ENCODE measurements at regions not wholly inside any gene's neighbourhood (a gene's known extent, or its start where the extent isn't known, plus 50 kb on each side); places are given as distances from the start of the nearest gene placed in this dataset.
"Not testable (repeated sequence)": the region's sequence is repeated elsewhere in the genome, so short reads cannot be mapped to it uniquely, and the experiment has no call there.

- 80 to 81% methylated on average over 1 of the region's 1 CpG for WGBS, 2 donors
- Histone ChIP-seq H3K4me3 (no peak overlapping the region), H3K9me3 (no peaks in the 10 kb centered on the region), H3K27me3 (no peaks in the 10 kb centered on the region), H3K36me3 (no peaks in the 10 kb centered on the region), H3K27ac (no peak overlapping the region), H3K4me1 (no peaks in the 10 kb centered on the region)
- DNase-seq (ENCODE audit: low spot score in 2 of 2): no peak
- TF ChIP-seq EP300 (IDR thresholded peaks at IDR 0.05): no peak
- no peak for TF ChIP-seq POLR2A (IDR thresholded peaks at IDR 0.05)
- no peak for TF ChIP-seq CTCF (IDR thresholded peaks at IDR 0.05)
Measured at GRCh38 chr6:60687085-60687484, 1598.9 kb downstream of the KHDRBS2 start.

GRCh38 chr6:60681806-60682205 is 1604.2 kb downstream of the KHDRBS2 start:
- Histone ChIP-seq H3K4me3 (no peak overlapping the region), H3K27ac (no peak overlapping the region), H3K36me3 (no peaks in the 10 kb centered on the region), H3K4me1 (no peaks in the 10 kb centered on the region), H3K27me3 (no peaks in the 10 kb centered on the region), H3K9me3 (no peaks in the 10 kb centered on the region)
- TF ChIP-seq POLR2A (IDR thresholded peaks at IDR 0.05) (no peak), CTCF (IDR thresholded peaks at IDR 0.05) (no peak), EP300 (IDR thresholded peaks at IDR 0.05) (no peak)
- DNase-seq (ENCODE audit: low spot score in 2 of 2): no peak

GRCh38 chr6:60679175-60679574 is 1606.8 kb downstream of the KHDRBS2 start:
- H3K4me1 ChIP-seq: no peaks in the 10 kb centered on the region
- H3K27me3 ChIP-seq: no peaks in the 10 kb centered on the region
- no peak for DNase-seq (ENCODE audit: low spot score in 2 of 2)
- TF ChIP-seq EP300 (IDR thresholded peaks at IDR 0.05) (no peak), CTCF (IDR thresholded peaks at IDR 0.05) (no peak), POLR2A (IDR thresholded peaks at IDR 0.05) (no peak)
- H3K4me3 ChIP-seq: no peak overlapping the region
- no peak overlapping the region for H3K27ac ChIP-seq
- no peaks in the 10 kb centered on the region for H3K36me3 ChIP-seq
- peaks cover 0 to 4% (median 0%) of the 10 kb centered on the region in 4 donors for H3K9me3 ChIP-seq
- 68 to 71% methylated on average over 2 of the region's 2 CpGs for WGBS, 2 donors

GRCh38 chr6:60671369-60671768 is 1614.7 kb downstream of the KHDRBS2 start:
- H3K4me3 ChIP-seq: no peak overlapping the region
- DNase-seq (ENCODE audit: low spot score in 2 of 2): no peak
- TF ChIP-seq EP300 (IDR thresholded peaks at IDR 0.05): no peak
- TF ChIP-seq POLR2A (IDR thresholded peaks at IDR 0.05): no peak
- peaks cover 0 to 4% (median 0%) of the 10 kb centered on the region in 4 donors for H3K9me3 ChIP-seq
- H3K27ac ChIP-seq: no peak overlapping the region
- H3K4me1 ChIP-seq: no peaks in the 10 kb centered on the region
- no peaks in the 10 kb centered on the region for H3K27me3 ChIP-seq
- H3K36me3 ChIP-seq: no peaks in the 10 kb centered on the region

GRCh38 chr6:60670036-60670435 is 1616.0 kb downstream of the KHDRBS2 start:
- Histone ChIP-seq H3K4me3 (no peak overlapping the region), H3K27me3 (no peaks in the 10 kb centered on the region), H3K4me1 (no peaks in the 10 kb centered on the region), H3K36me3 (no peaks in the 10 kb centered on the region), H3K9me3 (peaks cover 0 to under 1% (median 0%) of the 10 kb centered on the region in 4 donors), H3K27ac (no peak overlapping the region)
- no peak for TF ChIP-seq EP300 (IDR thresholded peaks at IDR 0.05)
- no peak for TF ChIP-seq POLR2A (IDR thresholded peaks at IDR 0.05)
- no peak for TF ChIP-seq CTCF (IDR thresholded peaks at IDR 0.05)
- DNase-seq (ENCODE audit: low spot score in 2 of 2): no peak

GRCh38 chr6:60668428-60668827 is 1617.6 kb downstream of the KHDRBS2 start:
- H3K27me3 ChIP-seq: no peaks in the 10 kb centered on the region
- 61 to 67% methylated on average over 1 of the region's 1 CpG for WGBS, 2 donors
- H3K9me3 ChIP-seq: peaks cover 0 to 9% (median 0%) of the 10 kb centered on the region in 4 donors
- no peak for DNase-seq (ENCODE audit: low spot score in 2 of 2)
- H3K27ac ChIP-seq: no peak overlapping the region
- H3K36me3 ChIP-seq: no peaks in the 10 kb centered on the region
- H3K4me1 ChIP-seq: no peaks in the 10 kb centered on the region
- TF ChIP-seq POLR2A (IDR thresholded peaks at IDR 0.05): no peak
- no peak for TF ChIP-seq CTCF (IDR thresholded peaks at IDR 0.05)
- TF ChIP-seq EP300 (IDR thresholded peaks at IDR 0.05): no peak
- H3K4me3 ChIP-seq: no peak overlapping the region

GRCh38 chr6:60663199-60663598 is 1622.8 kb downstream of the KHDRBS2 start:
- H3K9me3 ChIP-seq: peaks cover 0 to 37% (median 0%) of the 10 kb centered on the region in 4 donors
- not testable (repeated sequence) for H3K27me3 ChIP-seq; H3K27ac ChIP-seq; H3K36me3 ChIP-seq; H3K4me3 ChIP-seq; H3K4me1 ChIP-seq; DNase-seq (ENCODE audit: low spot score in 2 of 2)
- WGBS, 2 donors: 86 to 90% methylated on average over 4 to 5 of the region's 5 CpGs
